SU-DHL-6 (cell line): ENCODE measurements at regions not wholly inside any gene's neighbourhood (a gene's known extent, or its start where the extent isn't known, plus 50 kb on each side); places are given as distances from the start of the nearest gene placed in this dataset.

Experiments used
- EZH2phosphoT487 ChIP-seq: fragments of 200-600 bp; sonication (generic), shearing (Covaris generic); conservative IDR thresholded peaks from 2 replicates; pipeline ENCODE4 v1.6.1; 2018; ENCODE audit warnings: mild to moderate bottlenecking, antibody characterized with exemption, low read length, moderate library complexity, mixed read lengths
- TF ChIP-seq, protein P1 (sequence below): fragments of 200-600 bp; sonication (generic); IDR thresholded peaks from one replicate; pipeline ENCODE4 v1.5.1; 2017; ENCODE audit warnings: antibody characterized with exemption, mild to moderate bottlenecking, low read length, moderate library complexity; ENCODE audit not compliant: insufficient read depth, poor library complexity, severe bottlenecking

GRCh38 chr7:121529003-121529402, 132.9 kb upstream of the FAM3C start:
- TF ChIP-seq, protein P1, sequence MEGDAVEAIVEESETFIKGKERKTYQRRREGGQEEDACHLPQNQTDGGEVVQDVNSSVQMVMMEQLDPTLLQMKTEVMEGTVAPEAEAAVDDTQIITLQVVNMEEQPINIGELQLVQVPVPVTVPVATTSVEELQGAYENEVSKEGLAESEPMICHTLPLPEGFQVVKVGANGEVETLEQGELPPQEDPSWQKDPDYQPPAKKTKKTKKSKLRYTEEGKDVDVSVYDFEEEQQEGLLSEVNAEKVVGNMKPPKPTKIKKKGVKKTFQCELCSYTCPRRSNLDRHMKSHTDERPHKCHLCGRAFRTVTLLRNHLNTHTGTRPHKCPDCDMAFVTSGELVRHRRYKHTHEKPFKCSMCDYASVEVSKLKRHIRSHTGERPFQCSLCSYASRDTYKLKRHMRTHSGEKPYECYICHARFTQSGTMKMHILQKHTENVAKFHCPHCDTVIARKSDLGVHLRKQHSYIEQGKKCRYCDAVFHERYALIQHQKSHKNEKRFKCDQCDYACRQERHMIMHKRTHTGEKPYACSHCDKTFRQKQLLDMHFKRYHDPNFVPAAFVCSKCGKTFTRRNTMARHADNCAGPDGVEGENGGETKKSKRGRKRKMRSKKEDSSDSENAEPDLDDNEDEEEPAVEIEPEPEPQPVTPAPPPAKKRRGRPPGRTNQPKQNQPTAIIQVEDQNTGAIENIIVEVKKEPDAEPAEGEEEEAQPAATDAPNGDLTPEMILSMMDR = no peak
- TF ChIP-seq EZH2phosphoT487 = no peak
